Left ventricle myocardium inferior (tissue), 1 donor: ENCODE measurements at regions not wholly inside any gene's neighbourhood (a gene's known extent, or its start where the extent isn't known, plus 50 kb on each side); places are given as distances from the start of the nearest gene placed in this dataset.

ENCODE experiments used
- DNase-seq: peaks from one replicate; pipeline ENCODE4 v3.0.0-alpha.2; 2020
- H3K27ac ChIP-seq: fragments of 200-600 bp; replicated peaks from 2 replicates; pipeline ENCODE4 v1.8.0; 2021
- H3K27me3 ChIP-seq: fragments of 200-600 bp; 2 replicates; pipeline ENCODE4 v1.8.0; 2021; ENCODE audit warnings: low read depth
- H3K36me3 ChIP-seq: fragments of 200-600 bp; 2 replicates; pipeline ENCODE4 v1.8.0; 2021
- H3K4me1 ChIP-seq: fragments of 200-600 bp; 2 replicates; pipeline ENCODE4 v1.8.0; 2021
- H3K4me3 ChIP-seq: fragments of 200-600 bp; 2 replicates; pipeline ENCODE4 v1.8.0; 2021; ENCODE audit warnings: mild to moderate bottlenecking, moderate library complexity
- H3K9me3 ChIP-seq: fragments of 200-600 bp; replicated peaks from 2 replicates; pipeline ENCODE4 v1.8.0; 2021
- intact Hi-C: fragments of 100-400 bp; cut with micrococcal nuclease; formaldehyde crosslinking; loops from one replicate; pipeline ENCODE4 v1.11.0; 2022
- TF ChIP-seq, protein P1 (sequence below): fragments of 200-600 bp; IDR thresholded peaks from 2 replicates; pipeline ENCODE4 v1.8.0; 2021; ENCODE audit warnings: antibody characterized with exemption, mild to moderate bottlenecking, borderline replicate concordance
- donor health status: DM: no; HTN: yes; CAD: no; lungs with severe emphysema.

GRCh38 chr2:106941372-106941993 lies 55.5 kb upstream of the ST6GAL2 start:
- no peaks in the 10 kb centered on the region for H3K4me1 ChIP-seq
- intact Hi-C loops: no loop called here

DNA sequence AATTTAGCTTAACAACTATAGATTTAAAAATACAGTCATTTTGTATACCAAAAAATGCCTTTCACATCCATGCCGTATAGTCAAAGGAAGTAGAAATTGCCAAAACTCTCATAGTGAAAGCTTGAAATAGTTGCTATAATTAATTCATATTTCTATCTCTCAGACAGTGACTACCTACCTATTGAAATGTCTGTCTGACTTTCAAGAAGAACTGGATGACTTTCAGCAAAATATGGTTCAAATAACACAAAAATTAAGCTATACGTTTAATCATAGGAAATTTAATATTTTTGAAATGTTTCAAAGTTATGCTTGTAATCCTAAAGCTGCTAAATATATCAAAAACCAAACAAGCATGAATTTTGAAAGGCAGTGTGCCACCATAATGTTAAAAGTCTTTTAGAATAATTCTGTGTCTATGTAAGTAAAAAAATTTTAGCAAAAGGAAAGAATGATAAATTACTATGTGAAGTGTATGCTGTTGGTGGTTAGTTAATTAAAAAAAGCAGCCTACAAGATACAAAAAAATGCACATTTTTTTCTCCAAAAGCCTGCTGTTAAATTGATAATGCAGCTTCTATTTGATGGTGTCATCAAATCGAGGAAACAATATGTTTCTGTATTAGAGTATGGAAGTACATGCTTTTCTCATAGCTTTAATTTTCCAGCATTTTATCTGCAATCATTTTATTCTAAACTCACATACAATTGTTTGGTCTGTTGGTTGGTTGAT lies 57.7 kb upstream of the ST6GAL2 start:
- Histone ChIP-seq H3K9me3 (peaks cover 19% of the 10 kb centered on the region), H3K27me3 (no peaks in the 10 kb centered on the region), H3K4me3 (no peak overlapping the region), H3K36me3 (no peaks in the 10 kb centered on the region), H3K4me1 (no peaks in the 10 kb centered on the region), H3K27ac (no peak overlapping the region)
- no peak for DNase-seq
- intact Hi-C loops: no loop called here
- TF ChIP-seq, protein P1, sequence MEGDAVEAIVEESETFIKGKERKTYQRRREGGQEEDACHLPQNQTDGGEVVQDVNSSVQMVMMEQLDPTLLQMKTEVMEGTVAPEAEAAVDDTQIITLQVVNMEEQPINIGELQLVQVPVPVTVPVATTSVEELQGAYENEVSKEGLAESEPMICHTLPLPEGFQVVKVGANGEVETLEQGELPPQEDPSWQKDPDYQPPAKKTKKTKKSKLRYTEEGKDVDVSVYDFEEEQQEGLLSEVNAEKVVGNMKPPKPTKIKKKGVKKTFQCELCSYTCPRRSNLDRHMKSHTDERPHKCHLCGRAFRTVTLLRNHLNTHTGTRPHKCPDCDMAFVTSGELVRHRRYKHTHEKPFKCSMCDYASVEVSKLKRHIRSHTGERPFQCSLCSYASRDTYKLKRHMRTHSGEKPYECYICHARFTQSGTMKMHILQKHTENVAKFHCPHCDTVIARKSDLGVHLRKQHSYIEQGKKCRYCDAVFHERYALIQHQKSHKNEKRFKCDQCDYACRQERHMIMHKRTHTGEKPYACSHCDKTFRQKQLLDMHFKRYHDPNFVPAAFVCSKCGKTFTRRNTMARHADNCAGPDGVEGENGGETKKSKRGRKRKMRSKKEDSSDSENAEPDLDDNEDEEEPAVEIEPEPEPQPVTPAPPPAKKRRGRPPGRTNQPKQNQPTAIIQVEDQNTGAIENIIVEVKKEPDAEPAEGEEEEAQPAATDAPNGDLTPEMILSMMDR: no peak

More at GRCh38 chr2:106941372-106941993, 55.5 kb upstream of the ST6GAL2 start:
- TF ChIP-seq, protein P1: no peak
- Histone ChIP-seq H3K27ac (no peak overlapping the region), H3K4me3 (no peak overlapping the region), H3K36me3 (no peaks in the 10 kb centered on the region), H3K27me3 (no peaks in the 10 kb centered on the region), H3K9me3 (peaks cover 19% of the 10 kb centered on the region)
- DNase-seq: no peak

DNA sequence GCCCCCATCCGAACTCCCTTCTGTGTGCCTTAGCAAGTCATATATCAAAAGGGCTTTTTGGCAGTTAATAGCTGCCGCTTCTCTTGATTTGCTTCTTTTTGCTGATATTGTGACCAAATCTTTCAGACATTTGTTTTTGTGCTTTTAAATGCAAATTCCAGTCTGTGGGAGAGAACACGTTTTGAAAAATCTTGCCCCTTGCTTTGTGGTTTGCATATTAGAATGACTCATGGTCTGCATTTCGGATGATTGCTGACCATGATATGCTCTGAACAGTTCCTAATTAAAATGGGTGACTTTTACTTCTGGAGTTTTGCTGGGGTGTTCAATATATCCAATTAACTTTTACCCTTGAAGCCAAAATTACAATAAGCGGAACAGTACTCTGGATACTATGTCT lies 58.2 kb upstream of the ST6GAL2 start:
- TF ChIP-seq, protein P1: no peak
- no peaks in the 10 kb centered on the region for H3K4me1 ChIP-seq
- intact Hi-C loops: no loop called here
- no peak overlapping the region for H3K27ac ChIP-seq
- H3K27me3 ChIP-seq: no peaks in the 10 kb centered on the region
- H3K4me3 ChIP-seq: no peak overlapping the region
- no peaks in the 10 kb centered on the region for H3K36me3 ChIP-seq
- H3K9me3 ChIP-seq: peaks cover 19% of the 10 kb centered on the region
- no peak for DNase-seq

DNA sequence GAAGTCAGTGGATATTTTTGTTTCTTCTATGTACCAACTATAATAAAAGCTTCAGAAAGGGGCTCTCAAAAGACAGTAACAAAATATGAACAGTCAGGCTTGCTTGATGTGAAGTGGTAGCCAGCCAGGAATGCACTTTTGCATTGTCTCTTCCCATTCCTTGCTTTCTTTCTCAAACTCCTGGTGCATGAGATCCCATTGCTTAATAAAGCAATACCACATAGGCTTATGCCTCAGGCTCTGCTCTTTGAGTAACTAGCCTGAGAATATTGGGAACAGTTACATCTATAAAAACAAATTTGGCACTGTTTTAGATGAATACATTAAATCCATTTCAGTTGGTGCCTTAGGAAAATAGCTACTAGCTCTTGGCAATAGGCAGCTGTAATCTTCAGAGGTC lies 62.6 kb upstream of the ST6GAL2 start:
- Histone ChIP-seq H3K36me3 (no peaks in the 10 kb centered on the region), H3K4me3 (no peak overlapping the region), H3K27ac (no peak overlapping the region), H3K9me3 (peaks cover 18% of the 10 kb centered on the region), H3K27me3 (no peaks in the 10 kb centered on the region), H3K4me1 (no peaks in the 10 kb centered on the region)
- no peak for DNase-seq
- TF ChIP-seq, protein P1: no peak
- intact Hi-C loops: no loop called here

GRCh38 chr2:106953236-106953635 lies 67.3 kb upstream of the ST6GAL2 start:
- Histone ChIP-seq H3K27me3 (no peaks in the 10 kb centered on the region), H3K36me3 (no peaks in the 10 kb centered on the region), H3K4me3 (no peak overlapping the region), H3K27ac (no peak overlapping the region), H3K9me3 (peaks cover 13% of the 10 kb centered on the region), H3K4me1 (no peaks in the 10 kb centered on the region)
- intact Hi-C loops: no loop called here
- TF ChIP-seq, protein P1: no peak
- no peak for DNase-seq
